ENCODE measurements at regions not wholly inside any gene's neighbourhood (a gene's known extent, or its start where the extent isn't known, plus 50 kb on each side); places are given as distances from the start of the nearest gene placed in this dataset.

DNA sequence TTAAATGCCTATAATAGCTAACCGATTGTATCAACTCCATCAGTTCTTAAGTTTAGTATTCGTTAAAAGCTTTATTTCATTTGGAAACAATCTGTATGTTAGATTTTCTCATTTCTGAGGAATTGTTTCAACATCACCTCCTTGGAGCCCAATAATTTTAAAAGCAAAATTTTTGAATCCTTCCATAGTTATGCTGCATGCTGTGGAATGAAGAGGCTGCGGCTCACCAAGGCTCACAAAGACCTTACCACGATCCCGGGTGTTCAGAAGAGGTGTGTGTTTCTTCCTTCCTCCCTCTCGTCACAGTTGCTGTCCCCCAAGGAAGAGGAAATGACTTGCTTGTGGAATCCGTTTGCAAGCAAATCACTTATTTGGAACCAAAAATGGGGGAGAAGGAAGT, 143.8 kb downstream of the FGF1 start:
- H3K4me3 ChIP-seq (ENCODE audit: low read depth, low read length) = no peak overlapping the region
- no peak for DNase-seq (ENCODE audit: extremely low spot score)
- no peaks in the 10 kb centered on the region for H3K4me1 ChIP-seq (ENCODE audit: insufficient read depth)
- no peak overlapping the region for H3K27ac ChIP-seq (ENCODE audit: low read depth)
- 88% methylated on average over 7 of the region's 7 CpGs for WGBS
- H3K36me3 ChIP-seq (ENCODE audit: insufficient read depth) = no peaks in the 10 kb centered on the region

- no peak for DNase-seq (ENCODE audit: extremely low spot score)
- Histone ChIP-seq H3K4me3 (ENCODE audit: low read depth, low read length) (no peak overlapping the region), H3K27ac (ENCODE audit: low read depth) (no peak overlapping the region), H3K36me3 (ENCODE audit: insufficient read depth) (no peaks in the 10 kb centered on the region), H3K4me1 (ENCODE audit: insufficient read depth) (no peaks in the 10 kb centered on the region)
- 44% methylated on average over 8 of the region's 8 CpGs for WGBS
Observed at GRCh38 chr5:142540922-142541422, 144.9 kb downstream of the FGF1 start.

DNA sequence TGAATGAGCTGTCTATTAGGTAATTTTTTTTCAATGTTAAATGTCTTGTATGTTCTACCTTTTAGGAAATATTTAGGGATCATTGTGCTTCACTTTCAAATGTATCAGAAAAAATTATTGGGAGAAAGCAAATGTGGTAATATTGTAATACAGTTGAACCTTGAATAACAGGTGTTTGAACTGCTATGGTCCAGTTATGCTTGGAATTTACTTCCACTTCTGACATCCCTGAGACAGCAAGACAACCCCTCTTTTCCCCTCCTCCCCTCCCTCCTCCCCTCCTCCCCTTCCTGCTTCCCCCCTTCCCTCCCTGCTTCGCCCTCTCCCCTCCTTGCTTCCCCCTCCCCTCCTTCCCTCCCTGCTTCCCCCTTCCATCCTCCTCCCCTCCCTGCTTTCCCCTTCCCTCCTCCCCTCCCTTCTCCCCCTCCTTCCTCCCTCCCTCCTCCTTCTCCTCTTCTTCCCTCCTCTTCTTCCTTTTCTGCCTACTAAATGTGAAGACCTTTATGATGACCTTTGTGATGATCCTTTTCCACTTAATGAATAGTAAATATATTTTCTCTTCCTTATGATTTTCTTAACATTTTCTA, 146.6 kb downstream of the FGF1 start:
- no peak for DNase-seq (ENCODE audit: extremely low spot score)
- H3K4me3 ChIP-seq (ENCODE audit: low read depth, low read length) = no peak overlapping the region
- H3K27ac ChIP-seq (ENCODE audit: low read depth) = no peak overlapping the region
- H3K4me1 ChIP-seq (ENCODE audit: insufficient read depth) = no peaks in the 10 kb centered on the region
- no peaks in the 10 kb centered on the region for H3K36me3 ChIP-seq (ENCODE audit: insufficient read depth)
- 100% methylated on average over 1 of the region's 1 CpG for WGBS

DNA sequence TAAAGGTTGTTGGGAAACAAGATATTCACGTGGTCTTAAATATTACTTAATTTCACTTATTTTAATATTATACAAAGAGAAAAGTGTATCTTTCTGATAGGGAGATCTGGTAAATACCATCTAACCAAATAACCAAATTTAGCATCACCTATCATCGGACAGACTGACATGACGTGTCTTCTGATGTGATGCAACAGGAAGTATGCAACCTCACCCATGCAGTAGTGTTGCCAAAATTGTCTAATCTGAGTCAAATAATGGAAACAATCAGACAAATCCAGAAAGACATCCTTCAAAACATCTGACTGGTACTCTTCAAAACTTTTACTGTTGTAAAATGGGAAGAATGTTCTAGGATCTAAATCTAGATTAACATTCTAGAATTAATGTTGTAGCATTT, 148.0 kb downstream of the FGF1 start:
- 86% methylated on average over 3 of the region's 3 CpGs for WGBS
- no peak overlapping the region for H3K4me3 ChIP-seq (ENCODE audit: low read depth, low read length)
- H3K27ac ChIP-seq (ENCODE audit: low read depth) = no peak overlapping the region
- peaks cover 1% of the 10 kb centered on the region for H3K4me1 ChIP-seq (ENCODE audit: insufficient read depth)
- no peak for DNase-seq (ENCODE audit: extremely low spot score)
- H3K36me3 ChIP-seq (ENCODE audit: insufficient read depth) = no peaks in the 10 kb centered on the region

DNA sequence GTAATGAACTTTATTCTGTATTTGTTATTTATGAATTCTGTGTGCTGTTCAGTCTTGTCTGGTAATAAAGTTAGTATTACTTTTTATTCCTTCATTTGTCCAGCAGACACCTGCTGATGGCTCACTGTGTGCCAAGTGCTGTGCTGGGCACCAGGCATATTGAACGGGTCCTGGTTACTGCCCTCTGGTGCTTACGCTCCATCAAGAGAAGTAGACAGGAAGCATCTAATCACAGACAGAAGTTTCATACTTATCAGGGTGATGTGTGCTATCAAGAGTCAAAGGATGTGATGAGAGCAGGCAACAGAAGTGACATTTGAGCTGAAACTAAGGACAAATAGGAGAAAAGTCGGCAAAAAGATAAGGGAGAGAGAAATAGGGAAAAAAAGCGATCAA, 153.1 kb downstream of the FGF1 start:
- 87% methylated on average over 4 of the region's 4 CpGs for WGBS
- Histone ChIP-seq H3K36me3 (ENCODE audit: insufficient read depth) (no peaks in the 10 kb centered on the region), H3K4me3 (ENCODE audit: low read depth, low read length) (no peak overlapping the region), H3K27ac (ENCODE audit: low read depth) (no peak overlapping the region), H3K4me1 (ENCODE audit: insufficient read depth) (peaks cover 3% of the 10 kb centered on the region)
- DNase-seq (ENCODE audit: extremely low spot score) = no peak

GRCh38 chr5:142531977-142532780, 153.7 kb downstream of the FGF1 start:
- 72% methylated on average over 9 of the region's 9 CpGs for WGBS
- H3K4me1 ChIP-seq (ENCODE audit: insufficient read depth) = peaks cover 3% of the 10 kb centered on the region
- no peak for DNase-seq (ENCODE audit: extremely low spot score)
- H3K4me3 ChIP-seq (ENCODE audit: low read depth, low read length) = no peak overlapping the region
- no peaks in the 10 kb centered on the region for H3K36me3 ChIP-seq (ENCODE audit: insufficient read depth)
- H3K27ac ChIP-seq (ENCODE audit: low read depth) = no peak overlapping the region

DNA sequence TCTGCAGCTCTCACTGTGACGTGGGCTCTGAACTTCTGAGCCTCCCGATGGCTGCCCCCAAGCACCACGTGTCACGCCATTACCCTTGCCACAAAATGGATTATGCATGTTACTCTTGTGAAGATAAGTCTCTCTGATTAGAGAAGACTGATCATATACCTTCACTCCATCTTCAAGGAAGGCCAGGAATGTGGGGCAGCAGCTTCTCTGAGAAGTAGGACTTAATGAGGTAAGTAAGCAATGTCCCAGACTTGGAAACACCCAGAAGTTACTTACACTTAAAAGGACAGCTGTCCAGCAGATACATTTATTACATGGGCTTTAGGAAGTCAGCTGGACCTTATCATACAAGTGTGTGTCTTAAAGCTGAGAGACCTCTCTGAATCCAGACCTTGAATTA, 155.0 kb downstream of the FGF1 start:
- Histone ChIP-seq H3K4me3 (ENCODE audit: low read depth, low read length) (no peak overlapping the region), H3K27ac (ENCODE audit: low read depth) (no peak overlapping the region), H3K36me3 (ENCODE audit: insufficient read depth) (no peaks in the 10 kb centered on the region), H3K4me1 (ENCODE audit: insufficient read depth) (peaks cover 3% of the 10 kb centered on the region)
- DNase-seq (ENCODE audit: extremely low spot score) = no peak
- WGBS = 88% methylated on average over 4 of the region's 4 CpGs

- DNase-seq (ENCODE audit: extremely low spot score) = no peak
- Histone ChIP-seq H3K36me3 (ENCODE audit: insufficient read depth) (no peaks in the 10 kb centered on the region), H3K27ac (ENCODE audit: low read depth) (no peak overlapping the region), H3K4me3 (ENCODE audit: low read depth, low read length) (no peak overlapping the region), H3K4me1 (ENCODE audit: insufficient read depth) (peaks cover 3% of the 10 kb centered on the region)
- 89% methylated on average over 4 of the region's 4 CpGs for WGBS
Observed at GRCh38 chr5:142529626-142530278, 156.1 kb downstream of the FGF1 start.

GRCh38 chr5:142527664-142528295, 158.1 kb downstream of the FGF1 start:
- no peaks in the 10 kb centered on the region for H3K36me3 ChIP-seq (ENCODE audit: insufficient read depth)
- no peak overlapping the region for H3K27ac ChIP-seq (ENCODE audit: low read depth)
- WGBS = 63% methylated on average over 3 of the region's 3 CpGs
- H3K4me3 ChIP-seq (ENCODE audit: low read depth, low read length) = no peak overlapping the region
- no peak for DNase-seq (ENCODE audit: extremely low spot score)
- peaks cover 2% of the 10 kb centered on the region for H3K4me1 ChIP-seq (ENCODE audit: insufficient read depth)

DNA sequence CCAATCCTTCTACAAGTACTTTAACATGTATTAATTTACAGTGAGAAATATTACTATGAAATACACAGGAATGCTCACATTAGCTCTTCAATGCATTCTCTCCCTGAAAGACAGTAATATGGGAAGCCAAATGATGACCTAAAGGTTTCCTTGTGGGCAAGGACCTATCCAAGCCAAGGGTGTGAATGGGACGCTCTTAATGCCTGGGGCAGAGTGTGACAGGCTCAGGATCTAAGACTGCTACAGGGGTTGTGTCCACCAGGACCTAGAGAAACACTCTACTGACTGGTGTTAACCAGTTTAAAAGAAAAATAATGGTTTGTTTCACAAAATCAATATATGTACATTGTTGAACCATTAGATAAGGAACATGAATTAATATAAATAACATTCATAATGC, 158.7 kb downstream of the FGF1 start:
- H3K4me3 ChIP-seq (ENCODE audit: low read depth, low read length) = no peak overlapping the region
- WGBS = 85% methylated on average over 1 of the region's 1 CpG
- H3K27ac ChIP-seq (ENCODE audit: low read depth) = no peak overlapping the region
- H3K36me3 ChIP-seq (ENCODE audit: insufficient read depth) = no peaks in the 10 kb centered on the region
- DNase-seq (ENCODE audit: extremely low spot score) = no peak
- peaks cover under 1% of the 10 kb centered on the region for H3K4me1 ChIP-seq (ENCODE audit: insufficient read depth)

- no peak overlapping the region for H3K27ac ChIP-seq (ENCODE audit: low read depth)
- H3K4me1 ChIP-seq (ENCODE audit: insufficient read depth) = no peaks in the 10 kb centered on the region
- no peaks in the 10 kb centered on the region for H3K36me3 ChIP-seq (ENCODE audit: insufficient read depth)
- no peak overlapping the region for H3K4me3 ChIP-seq (ENCODE audit: low read depth, low read length)
- WGBS = 88% methylated on average over 6 of the region's 6 CpGs
- no peak for DNase-seq (ENCODE audit: extremely low spot score)
Observed at GRCh38 chr5:142522983-142523382, 162.9 kb downstream of the FGF1 start.

DNA sequence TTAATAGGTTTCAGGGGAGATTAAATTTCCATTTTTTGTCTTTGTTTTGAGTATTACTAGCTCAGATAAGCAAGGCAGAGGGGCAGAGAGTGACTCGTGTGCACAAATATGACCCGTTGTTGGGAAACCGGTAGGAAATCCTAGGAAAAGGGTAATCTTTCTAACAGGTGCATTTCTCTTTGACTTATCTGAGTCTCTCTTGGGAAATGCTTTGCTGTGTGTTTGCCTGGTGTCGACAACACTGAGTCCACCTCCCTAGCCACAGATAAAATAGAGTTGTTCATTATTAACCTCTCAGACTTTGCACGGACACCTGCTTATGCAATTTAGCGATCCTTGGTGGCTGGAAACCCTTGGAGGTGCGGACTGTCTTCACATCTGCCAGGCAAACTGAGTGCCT, 164.2 kb downstream of the FGF1 start:
- 81% methylated on average over 7 of the region's 7 CpGs for WGBS
- no peaks in the 10 kb centered on the region for H3K4me1 ChIP-seq (ENCODE audit: insufficient read depth)
- no peaks in the 10 kb centered on the region for H3K36me3 ChIP-seq (ENCODE audit: insufficient read depth)
- no peak for DNase-seq (ENCODE audit: extremely low spot score)
- no peak overlapping the region for H3K27ac ChIP-seq (ENCODE audit: low read depth)
- no peak overlapping the region for H3K4me3 ChIP-seq (ENCODE audit: low read depth, low read length)

- Histone ChIP-seq H3K36me3 (ENCODE audit: insufficient read depth) (no peaks in the 10 kb centered on the region), H3K4me3 (ENCODE audit: low read depth, low read length) (no peak overlapping the region), H3K27ac (ENCODE audit: low read depth) (no peak overlapping the region), H3K4me1 (ENCODE audit: insufficient read depth) (no peaks in the 10 kb centered on the region)
- WGBS = 34% methylated on average over 2 of the region's 2 CpGs
- DNase-seq (ENCODE audit: extremely low spot score) = no peak
Observed at GRCh38 chr5:142520885-142521284, 165.0 kb downstream of the FGF1 start.
